ENCODE measurements at regions not wholly inside any gene's neighbourhood (a gene's known extent, or its start where the extent isn't known, plus 50 kb on each side); places are given as distances from the start of the nearest gene placed in this dataset.
A peak's percentile ranks its signal among the peaks of the same experiment; 100 is the strongest.

DNA sequence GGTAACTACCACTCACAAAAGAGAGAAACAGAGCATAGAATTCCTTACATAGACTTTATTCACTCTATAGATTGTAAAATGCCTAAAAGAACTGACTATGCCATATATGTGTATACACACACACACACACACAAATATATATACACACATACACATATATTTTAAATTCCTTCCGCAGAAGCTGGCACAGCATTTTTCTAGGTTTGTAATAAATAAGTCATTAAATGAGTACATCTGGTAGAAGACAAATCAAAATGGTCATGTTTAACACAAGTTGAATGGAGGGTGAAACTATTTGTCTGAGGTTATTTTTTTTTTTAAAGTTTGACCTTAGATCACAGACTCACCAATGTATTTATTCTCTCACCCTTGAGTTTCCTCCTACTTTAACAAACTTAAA is 58.2 kb downstream of the CCER1 start:
- Histone ChIP-seq H3K9me1 (replicated peaks; ENCODE audit: control insufficient read depth, extremely low read depth, insufficient read depth, low read length) (no peaks in the 10 kb centered on the region), H3K9me3 (replicated peaks; ENCODE audit: control insufficient read depth, insufficient read depth, low read length) (no peaks in the 10 kb centered on the region), H3K9ac (replicated peaks; ENCODE audit: extremely low read depth, insufficient read depth, low read length) (no peak overlapping the region), H3K27me3 (ENCODE audit: control insufficient read depth in 2 of 2, insufficient read depth in 2 of 2, low read length in 2 of 2) (no peaks in the 10 kb centered on the region), H4K20me1 (replicated peaks; ENCODE audit: control insufficient read depth, extremely low read depth, insufficient read depth, low read length) (no peaks in the 10 kb centered on the region), H3K79me2 (ENCODE audit: control insufficient read depth, insufficient read depth, low read length) (no peaks in the 10 kb centered on the region), H2AFZ (ENCODE audit: low read depth, low read length) (no peak overlapping the region), H3K4me1 (ENCODE audit: control insufficient read depth, extremely low read depth, insufficient read depth, low read length) (peaks cover 21% of the 10 kb centered on the region), H3K27ac (ENCODE audit: insufficient read depth, low read depth, low read length) (peak overlapping the region; percentile 29), H3K36me3 (ENCODE audit: control insufficient read depth in 2 of 2, extremely low read depth in 1 of 2, insufficient read depth in 2 of 2, low read length in 2 of 2) (no peaks in the 10 kb centered on the region), H3K4me2 (ENCODE audit: insufficient read depth, low read length) (no peak overlapping the region), H3K4me3 (replicated peaks in 1 of 3; ENCODE audit: insufficient read depth in 1 of 3, low read depth in 1 of 3, low read length in 3 of 3) (no peak overlapping the region)
- DNase-seq (ENCODE audit: low read depth, low spot score) (no peak), FAIRE-seq (no peak)
- CTCF ChIA-PET, result interaction anchor here (1.8 kb wide), 1 partner anchor 12 kb away, joined by 4 read pairs; no protein-coding TSS in a partner anchor
- intact Hi-C loops (cut with micrococcal nuclease) (no loop called here), dilution Hi-C loops (cut with MboI; ENCODE audit: extremely low pct_ligation_motif_present, low sequenced_read_pairs) (no loop called here)
- TF ChIP-seq POLR2A (IDR thresholded peaks at IDR 0.05; ENCODE audit: low read depth, low read length), result no peak
- TF ChIP-seq, protein P1, sequence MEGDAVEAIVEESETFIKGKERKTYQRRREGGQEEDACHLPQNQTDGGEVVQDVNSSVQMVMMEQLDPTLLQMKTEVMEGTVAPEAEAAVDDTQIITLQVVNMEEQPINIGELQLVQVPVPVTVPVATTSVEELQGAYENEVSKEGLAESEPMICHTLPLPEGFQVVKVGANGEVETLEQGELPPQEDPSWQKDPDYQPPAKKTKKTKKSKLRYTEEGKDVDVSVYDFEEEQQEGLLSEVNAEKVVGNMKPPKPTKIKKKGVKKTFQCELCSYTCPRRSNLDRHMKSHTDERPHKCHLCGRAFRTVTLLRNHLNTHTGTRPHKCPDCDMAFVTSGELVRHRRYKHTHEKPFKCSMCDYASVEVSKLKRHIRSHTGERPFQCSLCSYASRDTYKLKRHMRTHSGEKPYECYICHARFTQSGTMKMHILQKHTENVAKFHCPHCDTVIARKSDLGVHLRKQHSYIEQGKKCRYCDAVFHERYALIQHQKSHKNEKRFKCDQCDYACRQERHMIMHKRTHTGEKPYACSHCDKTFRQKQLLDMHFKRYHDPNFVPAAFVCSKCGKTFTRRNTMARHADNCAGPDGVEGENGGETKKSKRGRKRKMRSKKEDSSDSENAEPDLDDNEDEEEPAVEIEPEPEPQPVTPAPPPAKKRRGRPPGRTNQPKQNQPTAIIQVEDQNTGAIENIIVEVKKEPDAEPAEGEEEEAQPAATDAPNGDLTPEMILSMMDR (IDR thresholded peaks at IDR 0.05; ENCODE audit: extremely low read depth in 1 of 2, insufficient read depth in 1 of 2, low read depth in 1 of 2, low read length in 2 of 2), result no peak
- TF ChIP-seq, protein P2, sequence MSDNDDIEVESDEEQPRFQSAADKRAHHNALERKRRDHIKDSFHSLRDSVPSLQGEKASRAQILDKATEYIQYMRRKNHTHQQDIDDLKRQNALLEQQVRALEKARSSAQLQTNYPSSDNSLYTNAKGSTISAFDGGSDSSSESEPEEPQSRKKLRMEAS (IDR thresholded peaks at IDR 0.05; ENCODE audit: insufficient read depth, insufficient read length), result no peak
- no peak for TF ChIP-seq FOS (IDR thresholded peaks at IDR 0.05; ENCODE audit: borderline replicate concordance, insufficient read depth, low read length)
- TF ChIP-seq MYC (IDR thresholded peaks at IDR 0.05; ENCODE audit: low read depth, low read length), result no peak
- TF ChIP-seq POLR2AphosphoS5 (IDR thresholded peaks at IDR 0.05; ENCODE audit: insufficient read depth, low read depth, low read length), result no peak
- TF ChIP-seq GATA2 (IDR thresholded peaks at IDR 0.05; ENCODE audit: insufficient read depth, insufficient read length, low read depth, low read length), result no peak
- no peak for TF ChIP-seq JUN (IDR thresholded peaks at IDR 0.05; ENCODE audit: borderline replicate concordance, insufficient read depth, insufficient read length, low read depth)
- TF ChIP-seq EZH2 (IDR thresholded peaks at IDR 0.05; ENCODE audit: borderline replicate concordance, low read depth, low read length, severe bottlenecking), result no peak
- no TSS peak for BruUV-seq (replicated peaks)
- POLR2A ChIA-PET, result no interaction called here
